ENCODE measurements at regions not wholly inside any gene's neighbourhood (a gene's known extent, or its start where the extent isn't known, plus 50 kb on each side); places are given as distances from the start of the nearest gene placed in this dataset.

GRCh38 chr10:44064317-44064716 is 320.6 kb downstream of the CXCL12 start:
- no peak overlapping the region for H3K4me3 ChIP-seq (ENCODE audit: low read length)
- CTCF ChIA-PET, result no interaction called here
- no peak overlapping the region for H3K4me3 Mint-ChIP-seq
- H3K27me3 Mint-ChIP-seq, result no peaks in the 10 kb centered on the region
- no peak for ATAC-seq (ENCODE audit: poor library complexity)
- H3K27ac ChIP-seq (ENCODE audit: low read depth in 1 of 2, low read length in 2 of 2), result no peak overlapping the region
- intact Hi-C loops (cut with DNase I, micrococcal nuclease), result no loop called here
- no peak for DNase-seq
- H3K36me3 ChIP-seq (ENCODE audit: insufficient read depth, low read length), result no peaks in the 10 kb centered on the region
- no peaks in the 10 kb centered on the region for H3K9me3 ChIP-seq (ENCODE audit: control insufficient read depth in 1 of 2, insufficient read depth in 1 of 2, low read length in 2 of 2)
- peaks cover 0 to under 1% of the 10 kb centered on the region in 2 experiments for H3K27me3 ChIP-seq (ENCODE audit: control insufficient read depth in 1 of 2, insufficient read depth in 2 of 2, low read length in 2 of 2)
- H3K4me1 Mint-ChIP-seq (ENCODE audit: low read depth), result no peaks in the 10 kb centered on the region
- no peaks in the 10 kb centered on the region for H3K36me3 Mint-ChIP-seq (ENCODE audit: low read depth)
- TF ChIP-seq CTCF (IDR thresholded peaks at IDR 0.05), result no peak
- H3K27ac Mint-ChIP-seq, result no peak overlapping the region
- no peaks in the 10 kb centered on the region for H3K4me1 ChIP-seq (ENCODE audit: insufficient read depth, low read length)
- no peaks in the 10 kb centered on the region for H3K9me3 Mint-ChIP-seq
- POLR2A ChIA-PET, result no interaction called here

GRCh38 chr10:44063686-44064085 is 321.2 kb downstream of the CXCL12 start:
- H3K27ac Mint-ChIP-seq, result no peak overlapping the region
- ATAC-seq (ENCODE audit: poor library complexity) (no peak), DNase-seq (no peak)
- no peaks in the 10 kb centered on the region for H3K9me3 Mint-ChIP-seq
- no peak overlapping the region for H3K4me3 ChIP-seq (ENCODE audit: low read length)
- no peaks in the 10 kb centered on the region for H3K27me3 Mint-ChIP-seq
- no peaks in the 10 kb centered on the region for H3K36me3 Mint-ChIP-seq (ENCODE audit: low read depth)
- H3K4me1 ChIP-seq (ENCODE audit: insufficient read depth, low read length), result no peaks in the 10 kb centered on the region
- no peak overlapping the region for H3K4me3 Mint-ChIP-seq
- no peaks in the 10 kb centered on the region for H3K9me3 ChIP-seq (ENCODE audit: control insufficient read depth in 1 of 2, insufficient read depth in 1 of 2, low read length in 2 of 2)
- H3K27ac ChIP-seq (ENCODE audit: low read depth in 1 of 2, low read length in 2 of 2), result no peak overlapping the region
- peaks cover 0 to 4% of the 10 kb centered on the region in 2 experiments for H3K27me3 ChIP-seq (ENCODE audit: control insufficient read depth in 1 of 2, insufficient read depth in 2 of 2, low read length in 2 of 2)
- intact Hi-C loops (cut with DNase I, micrococcal nuclease), result no loop called here
- H3K4me1 Mint-ChIP-seq (ENCODE audit: low read depth), result no peaks in the 10 kb centered on the region
- ChIA-PET POLR2A (no interaction called here), CTCF (no interaction called here)
- no peaks in the 10 kb centered on the region for H3K36me3 ChIP-seq (ENCODE audit: insufficient read depth, low read length)
- TF ChIP-seq CTCF (IDR thresholded peaks at IDR 0.05), result no peak

- DNase-seq, result no peak
- no peak overlapping the region for H3K4me3 Mint-ChIP-seq
- H3K36me3 ChIP-seq (ENCODE audit: insufficient read depth, low read length), result no peaks in the 10 kb centered on the region
- no peak overlapping the region for H3K27ac ChIP-seq (ENCODE audit: low read depth in 1 of 2, low read length in 2 of 2)
- no peak for ATAC-seq (ENCODE audit: poor library complexity)
- ChIA-PET POLR2A (no interaction called here), CTCF (no interaction called here)
- no peaks in the 10 kb centered on the region for H3K4me1 ChIP-seq (ENCODE audit: insufficient read depth, low read length)
- intact Hi-C loops (cut with DNase I, micrococcal nuclease), result no loop called here
- no peaks in the 10 kb centered on the region for H3K9me3 Mint-ChIP-seq
- H3K27me3 Mint-ChIP-seq, result peaks cover 5% of the 10 kb centered on the region
- no peak for TF ChIP-seq CTCF (IDR thresholded peaks at IDR 0.05)
- peaks cover 0 to 7% of the 10 kb centered on the region in 2 experiments for H3K27me3 ChIP-seq (ENCODE audit: control insufficient read depth in 1 of 2, insufficient read depth in 2 of 2, low read length in 2 of 2)
- H3K9me3 ChIP-seq (ENCODE audit: control insufficient read depth in 1 of 2, insufficient read depth in 1 of 2, low read length in 2 of 2), result no peaks in the 10 kb centered on the region
- H3K4me3 ChIP-seq (ENCODE audit: low read length), result no peak overlapping the region
- no peaks in the 10 kb centered on the region for H3K4me1 Mint-ChIP-seq (ENCODE audit: low read depth)
- H3K36me3 Mint-ChIP-seq (ENCODE audit: low read depth), result no peaks in the 10 kb centered on the region
- H3K27ac Mint-ChIP-seq, result no peak overlapping the region
These were observed 324.2 kb downstream of the CXCL12 start for GRCh38 chr10:44060719-44061118.

Data from CD4-positive, alpha-beta T cell (primary cell).